Pancreas (tissue), 10 donors: ENCODE measurements at regions not wholly inside any gene's neighbourhood (a gene's known extent, or its start where the extent isn't known, plus 50 kb on each side); places are given as distances from the start of the nearest gene placed in this dataset.

Experiments used
- ATAC-seq, 4 donors: fragments of 200-7000 bp; cut with Tn5 transposase; one replicate each; pipeline versions ENCODE4 v1.8.0 to v1.9.1; 2020; ENCODE audit warnings: mild to moderate bottlenecking in 4 of 4, moderate library complexity in 4 of 4
- DNase-seq, 6 donors: peaks; one replicate each; pipeline ENCODE4 v3.0.0-alpha.2; 2020
- FAIRE-seq: peaks from 2 replicates; lab custom pipeline; 2012; peaks lifted over from hg19 to GRCh38; lab: Jason Lieb, UNC
- H3K27ac ChIP-seq, 4 donors: fragments of 200-600 bp; sonication (generic); 1 replicate in 3 of 4; 2 replicates in 1 of 4; pipeline versions ENCODE4 v1.5.0 to v1.8.0; 2020
- H3K27me3 ChIP-seq, 4 donors: fragments of 200-600 bp; one replicate each; pipeline ENCODE4 v1.8.0; 2021
- H3K36me3 ChIP-seq, 3 donors: fragments of 200-600 bp; sonication (generic) in 1 of 3; one replicate each; pipeline versions ENCODE4 v1.5.0 to v1.8.0; 2020 to 2021
- H3K4me1 ChIP-seq, 3 donors: fragments of 200-600 bp; one replicate each; pipeline ENCODE4 v1.8.0; 2021
- H3K4me3 ChIP-seq, 4 donors: fragments of 200-600 bp; sonication (generic) in 2 of 4; one replicate each; pipeline versions ENCODE4 v1.5.0 to v1.8.0; 2020 to 2021
- H3K9me3 ChIP-seq, 4 donors: fragments of 200-600 bp; one replicate each; pipeline ENCODE4 v1.8.0; 2021
- CTCF ChIP-seq, 4 donors: fragments of 200-600 bp; sonication (generic) in 3 of 4; IDR thresholded peaks; one replicate each; pipeline versions ENCODE4 v1.5.0 to v1.8.0; 2021; ENCODE audit warnings: antibody characterized with exemption in 4 of 4
- WGBS, 2 donors: extraction: QIAGEN DNeasy Blood & Tissue Kit; methylation state at CpG; one replicate each; pipeline ENCODE4 v1.1.7; 2013; 5-methylcytosine and 5-hydroxymethylcytosine counted together
- intact Hi-C, 3 donors: fragments of 100-400 bp; cut with DNase I; formaldehyde crosslinking; loops; one replicate each; pipeline versions ENCODE4 v1.11.1 to v1.14.2; 2022
- donor health status: healthy with polysubstance abuse.
- donor health status: DM: no; HTN: no; CAD: no; lungs with moderate emphysema.
- donor health status: DM: no; HTN: no; CAD: no.
- donor health status: control.
- donor health status: control.
- donor health status: Bipolar disorder and iron deficiency.
- donor health status: DM: yes; HTN: yes; CAD: no.
- donor health status: DM: no; HTN: no; CAD: no.
- donor health status: DM: no; HTN: no; CAD: no.
- donor health status: DM: yes; HTN: yes; CAD: no.

GRCh38 chr18:29661924-29662323 is 1380.6 kb downstream of the DSC3 start:
- TF ChIP-seq CTCF (IDR thresholded peaks at IDR 0.05) = no peak
- 44 to 48% methylated on average over 3 of the region's 3 CpGs for WGBS, 2 donors

GRCh38 chr18:29660777-29661176 is 1381.8 kb downstream of the DSC3 start:
- H3K4me1 ChIP-seq = no peaks in the 10 kb centered on the region
- no peak overlapping the region for H3K27ac ChIP-seq
- no peak overlapping the region for H3K4me3 ChIP-seq
- H3K27me3 ChIP-seq = no peaks in the 10 kb centered on the region
- H3K9me3 ChIP-seq = no peaks in the 10 kb centered on the region
- no peak for DNase-seq
- H3K36me3 ChIP-seq = no peaks in the 10 kb centered on the region
- intact Hi-C loops = no loop called here
- no peak for ATAC-seq
- 45 to 50% methylated on average over 1 of the region's 1 CpG for WGBS, 2 donors
- TF ChIP-seq CTCF (IDR thresholded peaks at IDR 0.05) = no peak
- FAIRE-seq = no peak

More at GRCh38 chr18:29661924-29662323, 1380.6 kb downstream of the DSC3 start:
- Histone ChIP-seq H3K4me3 (no peak overlapping the region), H3K9me3 (no peaks in the 10 kb centered on the region), H3K27ac (no peak overlapping the region), H3K36me3 (no peaks in the 10 kb centered on the region), H3K4me1 (no peaks in the 10 kb centered on the region), H3K27me3 (no peaks in the 10 kb centered on the region)
- intact Hi-C loops = no loop called here
- no peak for FAIRE-seq
- ATAC-seq = no peak
- DNase-seq = no peak

- 46 to 55% methylated on average over 2 of the region's 2 CpGs for WGBS, 2 donors
These were observed 1388.8 kb downstream of the DSC3 start for GRCh38 chr18:29653671-29654215.

GRCh38 chr18:29652797-29653196 is 1389.7 kb downstream of the DSC3 start:
- FAIRE-seq = no peak
- ATAC-seq = no peak
- WGBS, 2 donors = 42 to 60% methylated on average over 2 of the region's 2 CpGs

More at GRCh38 chr18:29653671-29654215, 1388.8 kb downstream of the DSC3 start:
- H3K4me3 ChIP-seq = no peak overlapping the region
- ATAC-seq = no peak
- no peak for FAIRE-seq
- no peaks in the 10 kb centered on the region for H3K27me3 ChIP-seq
- TF ChIP-seq CTCF (IDR thresholded peaks at IDR 0.05) = no peak
- no peaks in the 10 kb centered on the region for H3K36me3 ChIP-seq
- H3K27ac ChIP-seq = no peak overlapping the region
- no peak for DNase-seq
- H3K9me3 ChIP-seq = no peaks in the 10 kb centered on the region
- intact Hi-C loops = no loop called here
- no peaks in the 10 kb centered on the region for H3K4me1 ChIP-seq

More at GRCh38 chr18:29652797-29653196, 1389.7 kb downstream of the DSC3 start:
- no peaks in the 10 kb centered on the region for H3K4me1 ChIP-seq
- intact Hi-C loops = no loop called here
- H3K9me3 ChIP-seq = no peaks in the 10 kb centered on the region
- DNase-seq = no peak
- H3K36me3 ChIP-seq = no peaks in the 10 kb centered on the region
- TF ChIP-seq CTCF (IDR thresholded peaks at IDR 0.05) = no peak
- no peak overlapping the region for H3K4me3 ChIP-seq
- no peak overlapping the region for H3K27ac ChIP-seq
- no peaks in the 10 kb centered on the region for H3K27me3 ChIP-seq
